CD4-positive, alpha-beta T cell (primary cell): ENCODE measurements at regions not wholly inside any gene's neighbourhood (a gene's known extent, or its start where the extent isn't known, plus 50 kb on each side); places are given as distances from the start of the nearest gene placed in this dataset.

Experiments used
- ATAC-seq: fragments of 200-7000 bp; cut with Tn5 transposase; one replicate; pipeline ENCODE4 v1.10.0; 2022; ENCODE audit warnings: mild to moderate bottlenecking; ENCODE audit not compliant: poor library complexity
- CTCF ChIA-PET: fragments of 350-600 bp; sonication (Branson Sonifier 250); formaldehyde crosslinking; loops from one replicate; lab custom pipeline; 2021; ENCODE audit warnings: antibody characterized with exemption, inconsistent platforms; lab: Charles Lee
- POLR2A ChIA-PET: fragments of 350-600 bp; sonication (Branson Sonifier 250); formaldehyde crosslinking; loops from one replicate; lab custom pipeline; 2021; ENCODE audit warnings: antibody characterized with exemption, inconsistent platforms; lab: Charles Lee
- DNase-seq, 14 experiments: peaks; one replicate each; pipeline ENCODE4 v3.0.0-alpha.2; 2013 to 2020; ENCODE audit warnings: mixed read lengths in 2 of 14
- H3K27ac ChIP-seq, 2 donors: one replicate each; pipeline versions ENCODE4 v1.5.1 to v1.7.0; 2013; ENCODE audit warnings: low read length in 2 of 2, low read depth in 1 of 2, mild to moderate bottlenecking in 1 of 2
- H3K27me3 ChIP-seq, 2 experiments: 1 replicate in 1 of 2; 2 replicates in 1 of 2; pipeline versions ENCODE4 v1.6.1 to v1.7.0; 2013; ENCODE audit warnings: low read length in 2 of 2, control low read depth in 1 of 2, mild to moderate bottlenecking in 1 of 2, moderate library complexity in 1 of 2; ENCODE audit not compliant: insufficient read depth in 2 of 2, control insufficient read depth in 1 of 2
- H3K36me3 ChIP-seq: one replicate; pipeline ENCODE4 v1.6.1; 2013; ENCODE audit warnings: low read length, control low read depth; ENCODE audit not compliant: insufficient read depth
- H3K4me1 ChIP-seq: one replicate; pipeline ENCODE4 v1.6.1; 2013; ENCODE audit warnings: low read length, control low read depth; ENCODE audit not compliant: insufficient read depth
- H3K4me3 ChIP-seq: one replicate; pipeline ENCODE4 v1.5.1; 2013; ENCODE audit warnings: mild to moderate bottlenecking, low read length, moderate library complexity
- H3K9me3 ChIP-seq, 2 experiments: 1 replicate in 1 of 2; 2 replicates in 1 of 2; pipeline versions ENCODE4 v1.6.1 to v1.7.0; 2013; ENCODE audit warnings: low read length in 2 of 2, mild to moderate bottlenecking in 2 of 2, control low read depth in 1 of 2, moderate library complexity in 1 of 2; ENCODE audit not compliant: control insufficient read depth in 1 of 2, insufficient read depth in 1 of 2
- H3K27ac Mint-ChIP-seq: one replicate; pipeline ENCODE4 v1.8.0; 2020; ENCODE audit warnings: mixed read lengths
- H3K27me3 Mint-ChIP-seq: one replicate; pipeline ENCODE4 v1.8.0; 2021; ENCODE audit warnings: mixed read lengths
- H3K36me3 Mint-ChIP-seq: one replicate; pipeline ENCODE4 v1.8.0; 2021; ENCODE audit warnings: low read depth, mixed read lengths
- H3K4me1 Mint-ChIP-seq: one replicate; pipeline ENCODE4 v1.8.0; 2021; ENCODE audit warnings: low read depth, mixed read lengths
- H3K4me3 Mint-ChIP-seq: one replicate; pipeline ENCODE4 v1.8.0; 2020; ENCODE audit warnings: mild to moderate bottlenecking, mixed read lengths
- H3K9me3 Mint-ChIP-seq: one replicate; pipeline ENCODE4 v1.8.0; 2020; ENCODE audit warnings: mixed read lengths
- CTCF ChIP-seq: fragments of 200-600 bp; IDR thresholded peaks from one replicate; pipeline ENCODE4 v1.8.0; 2022; ENCODE audit warnings: antibody characterized with exemption, mild to moderate bottlenecking
- intact Hi-C, 2 experiments: fragments of 100-400 bp; cut with DNase I in 1 of 2; cut with micrococcal nuclease in 1 of 2; formaldehyde crosslinking; loops; one replicate each; pipeline versions ENCODE4 v1.15.1 to v1.9.0; 2023 to 2025; cut with DNase I, micrococcal nuclease

DNA sequence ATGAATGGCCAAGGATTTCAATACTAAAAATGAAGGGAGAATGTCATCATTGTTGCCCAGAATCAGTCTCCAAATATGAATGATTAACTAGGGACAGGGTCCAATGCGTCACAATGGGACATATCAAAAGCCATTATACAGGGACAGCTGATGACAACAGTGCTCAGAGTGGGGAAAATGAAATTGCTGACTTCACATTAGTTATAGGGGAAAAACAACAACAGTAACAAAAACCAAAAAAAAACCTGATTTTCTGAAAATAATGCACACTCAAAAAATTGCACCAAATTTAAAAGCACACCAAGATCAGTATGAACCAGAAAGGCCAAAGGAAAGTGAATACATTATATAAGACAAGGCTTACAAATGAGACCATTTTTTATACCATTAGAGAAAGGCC is 353.2 kb upstream of the SOX5 start:
- Histone ChIP-seq H3K27me3 (no peaks in the 10 kb centered on the region), H3K4me3 (no peak overlapping the region), H3K27ac (no peak overlapping the region), H3K4me1 (no peaks in the 10 kb centered on the region), H3K9me3 (no peaks in the 10 kb centered on the region), H3K36me3 (no peaks in the 10 kb centered on the region)
- Mint-ChIP-seq H3K36me3 (no peaks in the 10 kb centered on the region), H3K27me3 (no peaks in the 10 kb centered on the region), H3K27ac (no peak overlapping the region), H3K9me3 (no peaks in the 10 kb centered on the region), H3K4me1 (no peaks in the 10 kb centered on the region), H3K4me3 (no peak overlapping the region)
- POLR2A ChIA-PET, result no interaction called here
- ATAC-seq (no peak), DNase-seq (no peak)
- CTCF ChIA-PET, result no interaction called here
- intact Hi-C loops, result no loop called here
- no peak for TF ChIP-seq CTCF

DNA sequence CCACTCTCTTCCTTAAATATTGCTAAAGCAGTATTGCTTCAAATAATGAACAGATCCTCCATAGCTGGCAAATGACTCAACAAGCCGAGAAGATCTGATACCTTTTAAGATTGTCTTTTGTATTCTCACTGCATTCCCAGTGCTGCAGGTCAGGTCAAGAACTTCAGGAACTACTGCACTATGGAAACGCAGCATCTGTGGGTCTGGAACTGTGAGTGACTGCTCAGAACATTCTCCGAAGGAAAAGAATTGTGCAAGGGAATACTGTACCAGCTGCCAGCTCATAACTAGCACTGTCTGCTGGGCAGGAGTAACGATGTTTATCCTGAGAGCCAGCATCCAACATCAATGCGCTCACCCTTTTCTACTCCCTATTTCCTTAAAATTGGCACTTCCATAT is 348.0 kb upstream of the SOX5 start:
- CTCF ChIA-PET, result no interaction called here
- Mint-ChIP-seq H3K36me3 (no peaks in the 10 kb centered on the region), H3K4me1 (no peaks in the 10 kb centered on the region), H3K27ac (no peak overlapping the region), H3K9me3 (no peaks in the 10 kb centered on the region), H3K4me3 (no peak overlapping the region), H3K27me3 (no peaks in the 10 kb centered on the region)
- TF ChIP-seq CTCF, result no peak
- POLR2A ChIA-PET, result no interaction called here
- Histone ChIP-seq H3K27ac (no peak overlapping the region), H3K27me3 (no peaks in the 10 kb centered on the region), H3K9me3 (no peaks in the 10 kb centered on the region), H3K36me3 (no peaks in the 10 kb centered on the region), H3K4me3 (no peak overlapping the region), H3K4me1 (no peaks in the 10 kb centered on the region)
- intact Hi-C loops, result no loop called here
- DNase-seq (no peak), ATAC-seq (no peak)

GRCh38 chr12:24293549-24293948 is 344.1 kb upstream of the SOX5 start:
- Mint-ChIP-seq H3K27me3 (no peaks in the 10 kb centered on the region), H3K9me3 (no peaks in the 10 kb centered on the region), H3K4me3 (no peak overlapping the region), H3K4me1 (no peaks in the 10 kb centered on the region), H3K36me3 (no peaks in the 10 kb centered on the region), H3K27ac (no peak overlapping the region)
- ChIA-PET POLR2A (no interaction called here), CTCF (no interaction called here)
- H3K4me1 ChIP-seq, result no peaks in the 10 kb centered on the region
- no peaks in the 10 kb centered on the region for H3K36me3 ChIP-seq
- TF ChIP-seq CTCF, result no peak
- H3K27me3 ChIP-seq, result no peaks in the 10 kb centered on the region
- ATAC-seq (no peak), DNase-seq (no peak)
- intact Hi-C loops, result no loop called here
- no peak overlapping the region for H3K27ac ChIP-seq
- no peak overlapping the region for H3K4me3 ChIP-seq
- peaks cover 0 to 4% of the 10 kb centered on the region in 2 experiments for H3K9me3 ChIP-seq
